Hepatocyte (in vitro differentiated cells): ENCODE measurements at regions not wholly inside any gene's neighbourhood (a gene's known extent, or its start where the extent isn't known, plus 50 kb on each side); places are given as distances from the start of the nearest gene placed in this dataset.
A peak's percentile ranks its signal among the peaks of the same experiment; 100 is the strongest.

Source experiments
- DNase-seq: peaks from one replicate; pipeline ENCODE4 v3.0.0-alpha.2; 2016; ENCODE audit warnings: low spot score
- H2AFZ ChIP-seq: fragments of 200-600 bp; sonication (generic); 2 replicates; pipeline ENCODE4 v1.6.0; 2016; ENCODE audit warnings: antibody characterized with exemption, mild to moderate bottlenecking
- H3K27ac ChIP-seq: fragments of 200-600 bp; sonication (generic); 2 replicates; pipeline ENCODE4 v1.5.1; 2016; ENCODE audit warnings: mild to moderate bottlenecking
- H3K27me3 ChIP-seq: fragments of 200-600 bp; sonication (generic); 2 replicates; pipeline ENCODE4 v1.6.1; 2016
- H3K36me3 ChIP-seq: fragments of 200-600 bp; sonication (generic); replicated peaks from 2 replicates; pipeline ENCODE4 v1.5.1; 2016; ENCODE audit warnings: low read depth; ENCODE audit not compliant: insufficient read depth
- H3K4me1 ChIP-seq: fragments of 200-600 bp; sonication (generic); 2 replicates; pipeline ENCODE4 v1.5.1; 2016; ENCODE audit warnings: mild to moderate bottlenecking, moderate library complexity; ENCODE audit not compliant: insufficient read depth
- H3K4me2 ChIP-seq: fragments of 200-600 bp; sonication (generic); 2 replicates; pipeline ENCODE4 v1.6.0; 2016
- H3K4me3 ChIP-seq: fragments of 200-600 bp; sonication (generic); 2 replicates; pipeline ENCODE4 v1.5.1; 2016; ENCODE audit warnings: mild to moderate bottlenecking
- H3K79me2 ChIP-seq: fragments of 200-600 bp; sonication (generic); 2 replicates; pipeline ENCODE4 v1.6.0; 2017; ENCODE audit warnings: mild to moderate bottlenecking
- H3K9me2 ChIP-seq: fragments of 200-600 bp; sonication (generic); replicated peaks from 2 replicates; pipeline ENCODE4 v1.6.0; 2017; ENCODE audit warnings: mild to moderate bottlenecking; ENCODE audit not compliant: insufficient read depth
- H3K9me3 ChIP-seq: fragments of 200-600 bp; sonication (generic); 2 replicates; pipeline ENCODE4 v1.5.1; 2016; ENCODE audit warnings: low read depth, mild to moderate bottlenecking
- H4K20me1 ChIP-seq: fragments of 200-600 bp; sonication (generic); 2 replicates; pipeline ENCODE4 v1.6.0; 2016; ENCODE audit warnings: mild to moderate bottlenecking; ENCODE audit not compliant: insufficient read depth, poor library complexity, severe bottlenecking
- CTCF ChIP-seq: fragments of 200-600 bp; sonication (generic); IDR thresholded peaks from 2 replicates; pipeline ENCODE4 v1.5.1; 2016; ENCODE audit warnings: antibody characterized with exemption, mild to moderate bottlenecking; ENCODE audit not compliant: poor library complexity
- EZH2 ChIP-seq: fragments of 200-600 bp; sonication (generic); IDR thresholded peaks from 2 replicates; pipeline ENCODE4 v1.6.1; 2016; ENCODE audit warnings: antibody characterized with exemption, mild to moderate bottlenecking, borderline replicate concordance
- EZH2phosphoT487 ChIP-seq: fragments of 200-600 bp; sonication (generic); IDR thresholded peaks from one replicate; pipeline ENCODE4 v1.6.1; 2018; ENCODE audit warnings: antibody characterized with exemption, mild to moderate bottlenecking, low read depth, moderate library complexity; ENCODE audit not compliant: unreplicated experiment, severe bottlenecking
- WGBS: methylation state at CpG from one replicate; pipeline ENCODE4 v1.1.6; 2016; ENCODE audit warnings: low lambda C conversion rate; ENCODE audit errors: missing lambda C conversion rate; 5-methylcytosine and 5-hydroxymethylcytosine counted together

GRCh38 chr2:79393107-79393685, 119.7 kb upstream of the CTNNA2 start:
- Histone ChIP-seq H3K4me1 (peaks cover 15% of the 10 kb centered on the region), H3K79me2 (no peaks in the 10 kb centered on the region), H2AFZ (no peak overlapping the region), H3K27ac (peak overlapping the region; percentile 15), H3K9me3 (no peaks in the 10 kb centered on the region), H3K4me3 (no peak overlapping the region), H3K36me3 (no peaks in the 10 kb centered on the region), H4K20me1 (no peaks in the 10 kb centered on the region), H3K27me3 (no peaks in the 10 kb centered on the region), H3K4me2 (no peak overlapping the region), H3K9me2 (no peaks in the 10 kb centered on the region)
- no peak for TF ChIP-seq EZH2phosphoT487
- TF ChIP-seq EZH2, result no peak
- TF ChIP-seq CTCF, result no peak
- DNase-seq, result no peak
- 62% methylated on average over 5 of the region's 5 CpGs for WGBS

- H3K27me3 ChIP-seq, result no peaks in the 10 kb centered on the region
- H2AFZ ChIP-seq, result no peak overlapping the region
- no peaks in the 10 kb centered on the region for H3K79me2 ChIP-seq
- H3K27ac ChIP-seq, result no peak overlapping the region
- no peaks in the 10 kb centered on the region for H4K20me1 ChIP-seq
- H3K4me3 ChIP-seq, result no peak overlapping the region
- no peaks in the 10 kb centered on the region for H3K9me2 ChIP-seq
- TF ChIP-seq EZH2 (no peak), EZH2phosphoT487 (no peak), CTCF (no peak)
- H3K9me3 ChIP-seq, result no peaks in the 10 kb centered on the region
- 82% methylated on average over 3 of the region's 3 CpGs for WGBS
- H3K4me2 ChIP-seq, result no peak overlapping the region
- DNase-seq, result no peak
- H3K4me1 ChIP-seq, result peaks cover 13% of the 10 kb centered on the region
- no peaks in the 10 kb centered on the region for H3K36me3 ChIP-seq
Measured at GRCh38 chr2:79389481-79389880, 123.4 kb upstream of the CTNNA2 start.

GRCh38 chr2:79388024-79388423, 124.8 kb upstream of the CTNNA2 start:
- no peak for TF ChIP-seq CTCF
- no peak for TF ChIP-seq EZH2
- no peak for TF ChIP-seq EZH2phosphoT487
- no peak overlapping the region for H3K4me2 ChIP-seq
- no peaks in the 10 kb centered on the region for H3K79me2 ChIP-seq
- H3K4me3 ChIP-seq, result no peak overlapping the region
- WGBS, result 90% methylated on average over 4 of the region's 4 CpGs
- H3K4me1 ChIP-seq, result no peaks in the 10 kb centered on the region
- no peaks in the 10 kb centered on the region for H3K27me3 ChIP-seq
- no peaks in the 10 kb centered on the region for H3K9me3 ChIP-seq
- no peak overlapping the region for H2AFZ ChIP-seq
- H3K36me3 ChIP-seq, result no peaks in the 10 kb centered on the region
- no peak for DNase-seq
- H4K20me1 ChIP-seq, result no peaks in the 10 kb centered on the region
- no peaks in the 10 kb centered on the region for H3K9me2 ChIP-seq
- no peak overlapping the region for H3K27ac ChIP-seq

- H3K9me2 ChIP-seq, result no peaks in the 10 kb centered on the region
- H2AFZ ChIP-seq, result no peak overlapping the region
- no peak overlapping the region for H3K4me2 ChIP-seq
- H3K9me3 ChIP-seq, result no peaks in the 10 kb centered on the region
- no peaks in the 10 kb centered on the region for H3K79me2 ChIP-seq
- H3K4me3 ChIP-seq, result no peak overlapping the region
- WGBS, result 90% methylated on average over 4 of the region's 4 CpGs
- no peaks in the 10 kb centered on the region for H3K4me1 ChIP-seq
- H4K20me1 ChIP-seq, result no peaks in the 10 kb centered on the region
- H3K27ac ChIP-seq, result no peak overlapping the region
- no peaks in the 10 kb centered on the region for H3K36me3 ChIP-seq
- no peaks in the 10 kb centered on the region for H3K27me3 ChIP-seq
- no peak for TF ChIP-seq EZH2
- TF ChIP-seq CTCF, result no peak
- TF ChIP-seq EZH2phosphoT487, result no peak
- no peak for DNase-seq
Measured at GRCh38 chr2:79387431-79387830, 125.4 kb upstream of the CTNNA2 start.
